GM12873 (cell line): ENCODE measurements at regions not wholly inside any gene's neighbourhood (a gene's known extent, or its start where the extent isn't known, plus 50 kb on each side); places are given as distances from the start of the nearest gene placed in this dataset.

Source experiments
- TF ChIP-seq, protein P1 (sequence below): IDR thresholded peaks from 2 replicates; pipeline ENCODE4 v1.5.1; 2012; ENCODE audit warnings: low read depth, mild to moderate bottlenecking, moderate library complexity, low read length, control low read depth; ENCODE audit not compliant: insufficient read depth; ENCODE audit errors: missing control alignments

DNA sequence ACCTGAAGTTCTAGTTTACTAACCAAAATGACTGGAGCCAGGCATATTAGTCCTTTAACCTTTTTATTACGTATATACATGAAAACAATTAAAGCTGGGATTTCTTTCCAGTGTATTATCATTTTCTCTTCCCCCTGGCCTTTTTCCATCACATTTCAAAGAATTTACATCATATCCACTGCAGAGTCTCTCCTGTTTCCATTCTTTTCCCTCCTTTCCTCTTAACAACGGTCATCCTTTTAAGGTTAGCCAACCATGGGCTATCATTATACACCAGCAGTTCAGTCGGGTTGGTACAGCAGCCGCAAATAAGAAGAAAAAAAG is 104.6 kb downstream of the TFAP2A start:
- TF ChIP-seq, protein P1, sequence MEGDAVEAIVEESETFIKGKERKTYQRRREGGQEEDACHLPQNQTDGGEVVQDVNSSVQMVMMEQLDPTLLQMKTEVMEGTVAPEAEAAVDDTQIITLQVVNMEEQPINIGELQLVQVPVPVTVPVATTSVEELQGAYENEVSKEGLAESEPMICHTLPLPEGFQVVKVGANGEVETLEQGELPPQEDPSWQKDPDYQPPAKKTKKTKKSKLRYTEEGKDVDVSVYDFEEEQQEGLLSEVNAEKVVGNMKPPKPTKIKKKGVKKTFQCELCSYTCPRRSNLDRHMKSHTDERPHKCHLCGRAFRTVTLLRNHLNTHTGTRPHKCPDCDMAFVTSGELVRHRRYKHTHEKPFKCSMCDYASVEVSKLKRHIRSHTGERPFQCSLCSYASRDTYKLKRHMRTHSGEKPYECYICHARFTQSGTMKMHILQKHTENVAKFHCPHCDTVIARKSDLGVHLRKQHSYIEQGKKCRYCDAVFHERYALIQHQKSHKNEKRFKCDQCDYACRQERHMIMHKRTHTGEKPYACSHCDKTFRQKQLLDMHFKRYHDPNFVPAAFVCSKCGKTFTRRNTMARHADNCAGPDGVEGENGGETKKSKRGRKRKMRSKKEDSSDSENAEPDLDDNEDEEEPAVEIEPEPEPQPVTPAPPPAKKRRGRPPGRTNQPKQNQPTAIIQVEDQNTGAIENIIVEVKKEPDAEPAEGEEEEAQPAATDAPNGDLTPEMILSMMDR: no peak

DNA sequence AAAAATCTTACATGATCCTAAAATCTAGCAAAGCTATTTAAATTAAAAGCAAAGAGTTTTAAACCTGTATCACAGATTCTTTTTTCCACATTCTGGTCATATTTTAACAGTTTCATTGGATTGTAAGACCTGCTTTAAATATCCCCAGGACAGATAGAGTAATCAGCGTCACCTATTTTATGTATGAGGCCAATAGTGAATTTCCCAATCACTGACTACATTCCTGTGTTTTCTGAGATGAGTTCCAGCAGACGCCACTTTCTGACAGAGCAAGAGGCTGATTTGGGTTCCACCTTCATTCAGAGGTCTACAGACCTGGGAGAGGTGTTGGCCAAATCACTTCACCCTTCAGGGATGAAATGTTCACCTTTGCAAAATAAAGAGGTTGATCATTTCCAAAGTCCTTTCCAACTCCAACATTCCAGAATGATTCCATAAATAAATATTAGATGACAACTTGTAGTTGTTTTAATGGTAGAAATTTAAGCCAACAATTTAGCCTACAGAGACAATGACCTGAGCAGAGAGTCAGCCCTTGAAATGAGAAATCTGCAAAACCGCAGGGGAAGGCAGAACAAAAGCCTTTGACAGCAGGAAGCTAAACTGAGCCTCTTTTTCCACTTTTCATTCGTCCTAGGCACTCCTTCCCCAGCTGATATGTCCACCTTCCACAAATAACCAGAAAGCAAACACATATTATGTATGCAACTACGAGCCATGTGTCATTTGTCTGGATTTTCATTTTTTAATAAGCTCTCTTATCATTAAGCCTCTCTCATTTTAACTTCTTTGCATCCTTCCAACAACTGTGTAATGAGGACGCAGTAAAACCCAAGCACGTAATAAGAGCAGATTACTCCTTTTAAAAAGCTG is 105.2 kb downstream of the TFAP2A start:
- TF ChIP-seq, protein P1: no peak

DNA sequence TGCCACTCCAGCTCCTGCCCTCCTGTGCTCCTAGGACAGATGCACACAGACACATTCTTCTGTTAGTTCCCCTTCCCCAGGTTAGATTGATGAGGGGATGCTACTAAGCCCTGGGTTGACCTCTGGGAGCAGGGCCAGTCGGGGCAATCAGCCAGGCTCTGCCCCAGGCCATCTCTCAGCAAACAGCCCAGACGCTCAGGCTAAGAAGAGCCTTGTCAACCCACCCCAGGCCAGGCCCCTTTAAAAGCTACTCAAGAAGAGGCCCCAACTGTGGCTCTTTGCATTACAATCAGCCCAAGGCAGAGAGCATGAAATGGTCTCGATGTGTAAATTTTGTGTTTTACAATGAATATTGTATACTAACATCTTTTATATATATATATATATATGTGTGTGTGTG is 107.4 kb downstream of the TFAP2A start:
- TF ChIP-seq, protein P1: no peak

DNA sequence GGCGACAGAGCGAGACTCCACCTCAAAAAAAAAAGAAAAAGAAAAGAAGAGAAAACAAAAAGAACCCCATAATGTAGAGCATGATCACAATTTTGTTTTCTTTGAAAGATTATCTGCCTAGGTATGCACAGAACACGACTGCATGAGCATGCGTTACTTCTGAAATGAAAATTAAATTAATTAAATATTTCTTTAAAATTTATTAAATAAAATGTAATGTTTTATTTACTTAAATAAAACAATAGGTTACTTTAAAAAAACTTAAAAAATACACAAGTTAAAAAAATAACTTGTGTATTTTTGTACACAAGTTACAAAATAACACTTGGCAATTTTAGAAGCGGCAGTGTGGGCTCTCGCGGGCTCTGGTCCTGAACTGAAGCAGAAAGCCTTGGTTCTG is 107.8 kb downstream of the TFAP2A start:
- TF ChIP-seq, protein P1: no peak

DNA sequence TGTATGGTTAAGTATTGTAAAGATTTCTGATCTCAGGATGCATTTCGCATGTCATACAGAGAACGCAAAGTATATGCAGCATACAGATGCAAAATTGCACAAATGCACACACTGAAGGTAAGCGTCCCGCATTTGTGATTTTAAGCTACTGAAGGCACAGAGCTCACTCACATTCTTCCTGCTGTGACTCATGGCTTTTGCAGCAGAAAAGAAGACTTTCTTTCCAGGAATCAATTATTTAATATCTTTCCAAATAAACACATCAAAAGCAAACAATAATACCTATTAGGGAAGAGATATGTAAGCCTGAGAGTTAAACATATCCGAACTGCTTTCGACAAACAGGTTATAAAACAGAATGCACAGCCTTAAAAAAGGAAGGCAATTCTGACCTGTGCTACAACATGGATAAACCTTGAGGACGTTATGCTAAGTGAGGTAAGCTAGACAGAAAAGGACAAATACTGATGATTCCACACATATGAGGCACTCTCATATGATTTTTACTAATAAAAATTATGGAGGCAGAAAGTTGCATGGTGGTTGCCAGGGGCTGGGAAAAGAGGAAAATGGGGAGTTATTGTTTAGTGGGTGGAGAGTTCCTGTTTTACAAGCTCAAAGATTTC is 109.0 kb downstream of the TFAP2A start:
- TF ChIP-seq, protein P1: no peak

DNA sequence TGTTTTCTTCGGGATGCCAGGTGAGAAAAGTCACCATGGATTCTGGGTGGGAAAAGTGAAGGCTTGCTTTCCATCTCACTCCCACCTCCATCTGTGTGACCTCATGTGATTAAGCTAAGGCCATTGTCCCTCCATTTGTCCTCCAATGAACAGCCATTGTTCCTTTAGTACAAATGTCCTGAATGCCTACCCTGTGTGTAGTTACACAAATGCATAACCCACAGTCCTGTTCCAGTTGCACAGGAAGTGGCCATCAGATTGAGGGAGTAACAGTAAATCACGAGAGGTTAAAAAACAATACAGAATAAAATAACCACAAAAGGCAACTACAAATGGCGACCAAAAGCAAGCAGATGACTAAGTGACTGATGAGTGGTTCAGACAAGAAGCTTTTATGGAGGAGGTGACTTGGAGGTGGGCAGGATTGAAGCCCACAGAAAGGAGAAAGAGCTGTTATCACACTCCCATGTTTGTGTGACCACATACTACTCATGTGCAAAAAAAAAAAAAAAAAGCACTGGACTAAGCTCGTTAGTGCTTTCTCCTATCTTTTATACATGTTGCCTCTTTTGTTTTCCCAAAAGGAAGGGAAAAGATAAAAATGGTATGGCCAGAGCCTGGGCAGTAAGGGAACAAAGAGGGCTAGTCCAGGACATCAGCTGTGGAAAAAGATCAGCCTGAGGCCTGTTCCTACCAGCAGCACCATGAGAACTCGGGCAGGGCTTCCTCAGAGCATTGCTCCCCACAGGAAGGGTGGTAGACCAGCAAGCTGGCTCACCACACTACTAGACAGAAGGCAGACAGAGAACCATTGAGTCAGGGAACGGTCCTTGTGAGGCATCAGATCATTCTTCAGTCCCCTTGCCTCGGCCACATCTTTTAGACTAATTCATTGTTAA is 111.0 kb downstream of the TFAP2A start:
- TF ChIP-seq, protein P1: no peak

DNA sequence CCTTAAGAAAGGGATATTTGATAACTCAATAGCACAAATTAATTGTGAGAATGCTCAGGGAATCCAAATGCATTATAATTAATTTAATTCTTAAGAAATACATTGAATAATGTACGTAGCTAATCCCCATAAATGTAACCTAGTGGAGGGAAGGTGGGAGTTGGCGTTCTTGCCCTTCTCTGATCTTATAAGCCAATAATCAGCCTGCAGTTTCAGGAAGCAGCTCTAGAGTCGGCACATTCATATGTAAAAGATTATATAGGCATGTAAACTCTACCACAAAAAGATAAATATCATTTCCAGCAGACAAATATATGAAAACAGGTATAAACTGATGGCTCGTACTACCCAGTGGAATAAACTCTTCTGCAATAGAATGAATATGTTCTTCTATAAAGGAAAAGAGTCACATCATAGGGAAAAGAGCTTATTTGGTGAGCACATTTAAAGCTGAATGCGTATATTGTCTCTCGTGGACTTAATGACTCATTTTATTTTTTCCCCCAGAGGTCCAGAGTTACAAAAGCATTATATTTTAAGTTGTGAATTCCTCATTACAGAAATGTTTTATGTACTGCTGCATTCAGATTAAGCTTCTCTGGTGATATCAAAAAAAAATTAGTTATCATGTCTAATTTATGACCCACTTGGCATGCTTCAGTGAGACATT is 112.2 kb downstream of the TFAP2A start:
- TF ChIP-seq, protein P1: no peak
